ENCODE measurements at regions not wholly inside any gene's neighbourhood (a gene's known extent, or its start where the extent isn't known, plus 50 kb on each side); places are given as distances from the start of the nearest gene placed in this dataset.

- Histone ChIP-seq H2BK5ac (ENCODE audit: insufficient read length, low read length) (no peak overlapping the region), H3K9ac (ENCODE audit: extremely low read depth, insufficient read length, low read length) (no peak overlapping the region), H2AK5ac (ENCODE audit: insufficient read length, low read length) (no peak overlapping the region), H3K27me3 (ENCODE audit: insufficient read depth, low read length) (no peaks in the 10 kb centered on the region), H2BK15ac (ENCODE audit: low read depth, low read length) (no peak overlapping the region), H2BK120ac (ENCODE audit: low read depth, low read length, poor library complexity, severe bottlenecking) (no peak overlapping the region), H3K27ac (ENCODE audit: insufficient read length, low read depth, low read length) (no peak overlapping the region), H3K56ac (ENCODE audit: insufficient read length, low read depth, low read length) (no peak overlapping the region), H3K14ac (ENCODE audit: insufficient read depth, low read length) (no peak overlapping the region), H3T11ph (ENCODE audit: low read length) (no peak overlapping the region), H3K79me2 (ENCODE audit: insufficient read depth, low read length) (no peaks in the 10 kb centered on the region), H3K9me3 (ENCODE audit: control insufficient read depth, low read depth, low read length) (no peaks in the 10 kb centered on the region), H2BK12ac (ENCODE audit: insufficient read length, low read depth, low read length) (no peak overlapping the region), H4K91ac (ENCODE audit: insufficient read length, low read depth, low read length) (no peak overlapping the region), H4K8ac (replicated peaks; ENCODE audit: insufficient read length, low read depth, low read length) (no peak overlapping the region), H3K4me1 (ENCODE audit: insufficient read depth, low read length) (no peaks in the 10 kb centered on the region), H3K4me2 (ENCODE audit: insufficient read depth, insufficient read length, low read length) (no peak overlapping the region), H3K18ac (ENCODE audit: insufficient read length, low read depth, low read length) (no peak overlapping the region), H2AFZ (ENCODE audit: low read length) (no peak overlapping the region), H3K23ac (ENCODE audit: insufficient read length, low read depth, low read length) (no peak overlapping the region), H4K5ac (ENCODE audit: insufficient read length, low read depth, low read length) (no peak overlapping the region), H3K23me2 (ENCODE audit: insufficient read length, low read depth, low read length, poor library complexity, severe bottlenecking) (no peaks in the 10 kb centered on the region), H2BK20ac (ENCODE audit: low read depth, low read length, poor library complexity, severe bottlenecking) (no peak overlapping the region), H4K20me1 (ENCODE audit: control insufficient read depth, insufficient read depth, insufficient read length) (no peaks in the 10 kb centered on the region), H3K79me1 (ENCODE audit: insufficient read depth, low read depth, low read length, poor library complexity, severe bottlenecking) (no peaks in the 10 kb centered on the region), H3K4ac (ENCODE audit: low read depth, low read length) (no peak overlapping the region)
- whole genome bisulfite sequencing (ENCODE audit: extremely low coverage, insufficient read length, low lambda C conversion rate) = no CpG with 5 or more reads among the region's 3 CpGs
- H3K36me3 Mint-ChIP-seq (ENCODE audit: insufficient read depth in 1 of 3, low read depth in 3 of 3) = no peaks in the 10 kb centered on the region
- TF ChIP-seq, protein P1, sequence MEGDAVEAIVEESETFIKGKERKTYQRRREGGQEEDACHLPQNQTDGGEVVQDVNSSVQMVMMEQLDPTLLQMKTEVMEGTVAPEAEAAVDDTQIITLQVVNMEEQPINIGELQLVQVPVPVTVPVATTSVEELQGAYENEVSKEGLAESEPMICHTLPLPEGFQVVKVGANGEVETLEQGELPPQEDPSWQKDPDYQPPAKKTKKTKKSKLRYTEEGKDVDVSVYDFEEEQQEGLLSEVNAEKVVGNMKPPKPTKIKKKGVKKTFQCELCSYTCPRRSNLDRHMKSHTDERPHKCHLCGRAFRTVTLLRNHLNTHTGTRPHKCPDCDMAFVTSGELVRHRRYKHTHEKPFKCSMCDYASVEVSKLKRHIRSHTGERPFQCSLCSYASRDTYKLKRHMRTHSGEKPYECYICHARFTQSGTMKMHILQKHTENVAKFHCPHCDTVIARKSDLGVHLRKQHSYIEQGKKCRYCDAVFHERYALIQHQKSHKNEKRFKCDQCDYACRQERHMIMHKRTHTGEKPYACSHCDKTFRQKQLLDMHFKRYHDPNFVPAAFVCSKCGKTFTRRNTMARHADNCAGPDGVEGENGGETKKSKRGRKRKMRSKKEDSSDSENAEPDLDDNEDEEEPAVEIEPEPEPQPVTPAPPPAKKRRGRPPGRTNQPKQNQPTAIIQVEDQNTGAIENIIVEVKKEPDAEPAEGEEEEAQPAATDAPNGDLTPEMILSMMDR (conservative IDR thresholded peaks at IDR 0.05) = no peak
- DNase-seq = no peak
- H3K4me1 Mint-ChIP-seq = peaks cover 0 to 3% of the 10 kb centered on the region in 2 experiments; a peak in 1 of 4 replicates
- no peak overlapping the region for H3K27ac Mint-ChIP-seq
- no peak overlapping the region for H3K4me3 Mint-ChIP-seq
- H3K27me3 Mint-ChIP-seq (ENCODE audit: low read depth) = no peaks in the 10 kb centered on the region
- no peaks in the 10 kb centered on the region for H3K9me3 Mint-ChIP-seq
Observed at GRCh38 chr20:12113075-12113467, 195.4 kb downstream of the BTBD3 start.
